ENCODE measurements at regions not wholly inside any gene's neighbourhood (a gene's known extent, or its start where the extent isn't known, plus 50 kb on each side); places are given as distances from the start of the nearest gene placed in this dataset.

- Histone ChIP-seq H3K36me3 (replicated peaks in 1 of 2; ENCODE audit: control insufficient read depth in 1 of 2, insufficient read depth in 2 of 2, low read length in 2 of 2) (no peaks in the 10 kb centered on the region), H3K4me1 (ENCODE audit: control insufficient read depth in 1 of 2, insufficient read depth in 2 of 2, low read length in 2 of 2) (no peaks in the 10 kb centered on the region), H3K9ac (ENCODE audit: insufficient read depth, low read length, poor library complexity, severe bottlenecking) (no peak overlapping the region), H3K27ac (ENCODE audit: low read depth in 1 of 2, low read length in 2 of 2) (no peak overlapping the region), H4K20me1 (ENCODE audit: insufficient read depth, low read length) (no peaks in the 10 kb centered on the region), H3K4me3 (replicated peaks in 1 of 3; ENCODE audit: low read depth in 2 of 3, low read length in 3 of 3) (no peak overlapping the region), H2AFZ (ENCODE audit: insufficient read depth, low read depth, low read length, poor library complexity, severe bottlenecking) (no peak overlapping the region), H3K4me2 (replicated peaks; ENCODE audit: extremely low read depth, low read length, poor library complexity, severe bottlenecking) (no peak overlapping the region), H3K9me3 (replicated peaks in 1 of 2; ENCODE audit: control insufficient read depth in 1 of 2, insufficient read depth in 1 of 2, low read length in 2 of 2) (no peaks in the 10 kb centered on the region), H3K27me3 (ENCODE audit: control insufficient read depth in 2 of 2, insufficient read depth in 2 of 2, low read length in 2 of 2) (no peaks in the 10 kb centered on the region), H3K79me2 (ENCODE audit: insufficient read depth, low read length) (no peaks in the 10 kb centered on the region)
- TF ChIP-seq CTCF (IDR thresholded peaks at IDR 0.05): no peak
- H3K4me1 Mint-ChIP-seq: no peaks in the 10 kb centered on the region
- peaks cover 0 to 10% (median 2%) of the 10 kb centered on the region in 7 donors for H3K9me3 Mint-ChIP-seq
- H3K27me3 Mint-ChIP-seq (ENCODE audit: low read depth in 3 of 3): peaks cover 0 to 6% (median 3%) of the 10 kb centered on the region in 3 donors
- H3K27ac Mint-ChIP-seq: no peak overlapping the region
- no peaks in the 10 kb centered on the region for H3K36me3 Mint-ChIP-seq
- H3K4me3 Mint-ChIP-seq: no peak overlapping the region
- DNase-seq: no peak
- intact Hi-C loops (cut with micrococcal nuclease): no loop called here
- 54% methylated on average over 8 of the region's 10 CpGs for WGBS (ENCODE audit: insufficient coverage)
These were observed 290.2 kb downstream of the ZNF536 start for GRCh38 chr19:30662211-30662861.

- Histone ChIP-seq H3K36me3 (replicated peaks in 1 of 2; ENCODE audit: control insufficient read depth in 1 of 2, insufficient read depth in 2 of 2, low read length in 2 of 2) (no peaks in the 10 kb centered on the region), H3K4me3 (replicated peaks in 1 of 3; ENCODE audit: low read depth in 2 of 3, low read length in 3 of 3) (no peak overlapping the region), H3K9me3 (replicated peaks in 1 of 2; ENCODE audit: control insufficient read depth in 1 of 2, insufficient read depth in 1 of 2, low read length in 2 of 2) (no peaks in the 10 kb centered on the region), H3K9ac (ENCODE audit: insufficient read depth, low read length, poor library complexity, severe bottlenecking) (no peak overlapping the region), H2AFZ (ENCODE audit: insufficient read depth, low read depth, low read length, poor library complexity, severe bottlenecking) (no peak overlapping the region), H4K20me1 (ENCODE audit: insufficient read depth, low read length) (no peaks in the 10 kb centered on the region), H3K4me1 (ENCODE audit: control insufficient read depth in 1 of 2, insufficient read depth in 2 of 2, low read length in 2 of 2) (no peaks in the 10 kb centered on the region), H3K79me2 (ENCODE audit: insufficient read depth, low read length) (no peaks in the 10 kb centered on the region), H3K27ac (ENCODE audit: low read depth in 1 of 2, low read length in 2 of 2) (no peak overlapping the region), H3K27me3 (ENCODE audit: control insufficient read depth in 2 of 2, insufficient read depth in 2 of 2, low read length in 2 of 2) (no peaks in the 10 kb centered on the region), H3K4me2 (replicated peaks; ENCODE audit: extremely low read depth, low read length, poor library complexity, severe bottlenecking) (no peak overlapping the region)
- TF ChIP-seq CTCF (IDR thresholded peaks at IDR 0.05): no peak
- no peak for DNase-seq
- H3K27ac Mint-ChIP-seq: no peak overlapping the region
- H3K9me3 Mint-ChIP-seq: peaks cover 0 to 10% (median 2%) of the 10 kb centered on the region in 7 donors
- intact Hi-C loops (cut with micrococcal nuclease): no loop called here
- no peak overlapping the region for H3K4me3 Mint-ChIP-seq
- no peaks in the 10 kb centered on the region for H3K36me3 Mint-ChIP-seq
- no peaks in the 10 kb centered on the region for H3K4me1 Mint-ChIP-seq
- H3K27me3 Mint-ChIP-seq (ENCODE audit: low read depth in 3 of 3): peaks cover 0 to 6% (median 0%) of the 10 kb centered on the region in 3 donors
These were observed 287.5 kb downstream of the ZNF536 start for GRCh38 chr19:30659638-30660037.
